ENCODE measurements at regions not wholly inside any gene's neighbourhood (a gene's known extent, or its start where the extent isn't known, plus 50 kb on each side); places are given as distances from the start of the nearest gene placed in this dataset.

GRCh38 chr17:43341715-43342588 is 56.8 kb upstream of the ARL4D start:
- H3K9me3 Mint-ChIP-seq = no peaks in the 10 kb centered on the region
- H3K27ac Mint-ChIP-seq = no peak overlapping the region
- H3K4me1 Mint-ChIP-seq (ENCODE audit: low read depth) = peaks cover 5% of the 10 kb centered on the region
- CTCF ChIA-PET = no interaction called here
- no peak overlapping the region for H3K4me3 ChIP-seq (ENCODE audit: low read length)
- no peaks in the 10 kb centered on the region for H3K27me3 ChIP-seq (ENCODE audit: control insufficient read depth in 1 of 2, insufficient read depth in 2 of 2, low read length in 2 of 2)
- H3K27ac ChIP-seq (ENCODE audit: low read depth in 1 of 2, low read length in 2 of 2) = no peak overlapping the region
- H3K36me3 Mint-ChIP-seq (ENCODE audit: low read depth) = peaks cover 2% of the 10 kb centered on the region
- no peak for ATAC-seq (ENCODE audit: poor library complexity)
- POLR2A ChIA-PET = no interaction called here
- no peaks in the 10 kb centered on the region for H3K36me3 ChIP-seq (ENCODE audit: insufficient read depth, low read length)
- intact Hi-C loops (cut with DNase I, micrococcal nuclease) = loop anchor here in 1 of 2 experiments (10.0 kb wide), 1 partner anchor 63 kb away; no protein-coding TSS in a partner anchor
- H3K27me3 Mint-ChIP-seq = peaks cover 5% of the 10 kb centered on the region
- DNase-seq = no peak
- H3K4me1 ChIP-seq (ENCODE audit: insufficient read depth, low read length) = peaks cover 4% of the 10 kb centered on the region
- TF ChIP-seq CTCF (IDR thresholded peaks at IDR 0.05) = no peak
- peaks cover 2 to 3% of the 10 kb centered on the region in 2 experiments for H3K9me3 ChIP-seq (ENCODE audit: control insufficient read depth in 1 of 2, insufficient read depth in 1 of 2, low read length in 2 of 2)
- no peak overlapping the region for H3K4me3 Mint-ChIP-seq

DNA sequence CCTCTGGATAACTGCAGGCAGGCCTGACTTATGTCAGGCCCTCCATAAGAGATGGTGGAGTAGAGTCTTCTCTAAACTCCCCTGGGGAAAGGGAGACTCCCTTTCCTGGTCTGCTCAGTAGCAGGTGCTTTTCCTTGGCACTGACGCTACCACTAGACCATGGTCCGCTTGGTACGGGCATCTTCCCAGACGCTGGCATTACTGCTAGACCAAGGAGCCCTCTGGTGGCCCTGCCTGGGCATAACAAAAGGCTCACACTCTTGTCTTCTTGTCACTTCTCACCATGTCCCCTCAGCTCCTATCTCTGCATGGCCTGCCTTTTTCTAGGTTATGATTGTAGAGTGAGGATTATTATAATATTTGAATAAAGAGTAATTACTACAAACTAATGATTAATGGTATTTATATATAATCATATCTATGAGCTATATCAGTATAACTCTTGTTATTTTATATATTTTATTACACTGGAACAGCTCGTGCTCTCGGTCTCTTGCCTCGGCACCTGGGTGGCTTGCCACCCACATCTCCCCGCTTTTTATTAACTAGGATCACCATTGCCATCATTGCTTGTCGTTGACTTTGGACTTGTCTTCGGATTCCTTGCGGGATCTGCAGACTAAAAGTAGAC is 59.8 kb upstream of the ARL4D start:
- H3K9me3 Mint-ChIP-seq = no peaks in the 10 kb centered on the region
- H3K27me3 Mint-ChIP-seq = no peaks in the 10 kb centered on the region
- H3K4me3 ChIP-seq (ENCODE audit: low read length) = no peak overlapping the region
- H3K4me1 ChIP-seq (ENCODE audit: insufficient read depth, low read length) = peaks cover 8% of the 10 kb centered on the region
- no peak overlapping the region for H3K4me3 Mint-ChIP-seq
- ATAC-seq (ENCODE audit: poor library complexity) (no peak), DNase-seq (peak; percentile 48 to 75 (median 58))
- CTCF ChIA-PET = interaction anchor here (0.6 to 1.3 kb wide), 6 partner anchors 21 to 168 kb away, joined by 3 to 4 read pairs (median 4); partner anchors contain the start of genes DHX8 and NBR1
- intact Hi-C loops (cut with DNase I, micrococcal nuclease) = loop anchor here (1.0 to 10.0 kb wide), 4 partner anchors 214 to 496 kb away; partner anchors contain the start of genes BRCA1 (in 1 of the 2), IFI35 (in 1 of the 2) and VAT1 (in 1 of the 2)
- H3K4me1 Mint-ChIP-seq (ENCODE audit: low read depth) = peaks cover 8% of the 10 kb centered on the region
- H3K36me3 ChIP-seq (ENCODE audit: insufficient read depth, low read length) = no peaks in the 10 kb centered on the region
- no peaks in the 10 kb centered on the region for H3K36me3 Mint-ChIP-seq (ENCODE audit: low read depth)
- POLR2A ChIA-PET = interaction anchor here (0.5 to 2.3 kb wide), 4 partner anchors 22 to 29 kb away, joined by 3 to 11 read pairs (median 8); no protein-coding TSS in a partner anchor
- no peaks in the 10 kb centered on the region for H3K9me3 ChIP-seq (ENCODE audit: control insufficient read depth in 1 of 2, insufficient read depth in 1 of 2, low read length in 2 of 2)
- H3K27me3 ChIP-seq (ENCODE audit: control insufficient read depth in 1 of 2, insufficient read depth in 2 of 2, low read length in 2 of 2) = no peaks in the 10 kb centered on the region
- TF ChIP-seq CTCF (IDR thresholded peaks at IDR 0.05) = peak; percentile 79
- H3K27ac ChIP-seq (ENCODE audit: low read depth in 1 of 2, low read length in 2 of 2) = no peak overlapping the region
- no peak overlapping the region for H3K27ac Mint-ChIP-seq

DNA sequence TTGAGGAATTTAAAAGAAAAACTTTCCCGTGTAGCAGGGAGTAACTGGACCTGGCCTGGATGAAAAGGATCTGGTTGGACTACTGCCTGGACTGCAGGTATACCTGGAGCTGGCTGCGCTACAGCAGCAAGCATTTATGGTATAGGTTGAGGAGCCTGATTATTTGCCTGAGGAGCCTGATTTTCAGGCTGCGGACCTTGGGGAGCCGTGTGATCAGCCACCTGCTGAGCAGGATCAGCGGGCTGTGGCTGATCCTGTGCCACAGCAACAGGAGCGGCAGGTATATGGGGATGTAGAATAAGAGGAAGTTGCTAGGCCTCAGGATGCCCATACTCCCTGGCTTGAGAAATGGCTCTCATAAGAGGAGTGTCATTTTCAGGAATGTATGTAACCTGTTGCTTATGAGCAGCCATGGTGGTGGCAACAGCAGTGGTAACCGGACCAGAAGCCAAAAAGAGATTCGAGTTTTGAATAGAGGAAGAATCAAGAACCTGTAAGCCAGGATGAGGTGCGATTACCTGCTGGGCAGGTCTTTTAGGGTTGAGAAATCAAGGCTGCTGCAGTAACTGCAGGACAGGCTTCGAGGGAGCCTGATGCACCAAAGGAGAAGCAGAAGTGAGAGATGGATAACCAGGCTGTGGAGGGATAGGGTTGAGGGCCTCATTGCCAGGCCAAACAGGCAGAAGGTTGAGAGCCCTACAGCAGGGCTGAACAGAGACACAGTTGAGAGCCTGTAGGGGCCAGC is 60.9 kb upstream of the ARL4D start:
- Mint-ChIP-seq H3K4me3 (no peak overlapping the region), H3K9me3 (no peaks in the 10 kb centered on the region), H3K27ac (no peak overlapping the region), H3K4me1 (ENCODE audit: low read depth) (peaks cover 12% of the 10 kb centered on the region), H3K27me3 (no peaks in the 10 kb centered on the region), H3K36me3 (ENCODE audit: low read depth) (no peaks in the 10 kb centered on the region)
- H3K4me3 ChIP-seq (ENCODE audit: low read length) = no peak overlapping the region
- ChIA-PET CTCF (interaction anchor here (1.1 kb wide), 1 partner anchor 28 kb away, joined by 4 read pairs; no protein-coding TSS in a partner anchor), POLR2A (interaction anchor here (0.8 to 1.0 kb wide), 2 partner anchors 22 to 340 kb away, joined by 3 to 4 read pairs; no protein-coding TSS in a partner anchor)
- intact Hi-C loops (cut with DNase I, micrococcal nuclease) = loop anchor here (2.0 to 10.0 kb wide), 3 partner anchors 213 to 495 kb away; partner anchors contain the start of genes BRCA1 (in 1 of the 2) and VAT1 (in 1 of the 2)
- no peak overlapping the region for H3K27ac ChIP-seq (ENCODE audit: low read depth in 1 of 2, low read length in 2 of 2)
- no peaks in the 10 kb centered on the region for H3K9me3 ChIP-seq (ENCODE audit: control insufficient read depth in 1 of 2, insufficient read depth in 1 of 2, low read length in 2 of 2)
- no peak for TF ChIP-seq CTCF (IDR thresholded peaks at IDR 0.05)
- H3K36me3 ChIP-seq (ENCODE audit: insufficient read depth, low read length) = no peaks in the 10 kb centered on the region
- peaks cover 12% of the 10 kb centered on the region for H3K4me1 ChIP-seq (ENCODE audit: insufficient read depth, low read length)
- DNase-seq (no peak), ATAC-seq (ENCODE audit: poor library complexity) (no peak)
- no peaks in the 10 kb centered on the region for H3K27me3 ChIP-seq (ENCODE audit: control insufficient read depth in 1 of 2, insufficient read depth in 2 of 2, low read length in 2 of 2)

All from CD4-positive, alpha-beta T cell (primary cell).